HG03196 (cell line): ENCODE measurements at regions not wholly inside any gene's neighbourhood (a gene's known extent, or its start where the extent isn't known, plus 50 kb on each side); places are given as distances from the start of the nearest gene placed in this dataset.

Experiments
- ATAC-seq: cut with Tn5 transposase; IDR thresholded peaks from one replicate; pipeline ENCODE4 v1.9.1; 2021; ENCODE audit not compliant: unreplicated experiment

- no peak for ATAC-seq
Observed at GRCh38 chr16:9248162-9248561, 156.7 kb downstream of the HAPSTR1 start.

DNA sequence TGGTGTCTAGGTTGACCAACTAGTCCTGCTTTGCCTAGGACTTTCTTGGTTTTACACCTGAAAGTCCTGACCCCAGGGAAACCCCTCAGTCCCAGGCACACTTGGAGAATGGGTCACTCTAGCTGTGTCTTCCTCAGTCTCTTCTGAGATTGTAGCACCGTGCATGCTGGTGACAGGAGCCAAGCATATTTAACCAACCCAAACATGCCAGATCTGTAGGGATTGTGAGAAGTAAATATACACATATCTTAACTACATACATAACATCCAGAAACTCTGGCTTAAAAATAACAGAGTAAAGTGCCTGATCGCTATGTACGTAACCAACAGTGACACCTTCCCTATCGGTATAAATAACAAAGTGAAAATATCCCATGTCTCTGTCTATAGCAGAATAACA lies 158.1 kb downstream of the HAPSTR1 start:
- no peak for ATAC-seq

- no peak for ATAC-seq
Observed at GRCh38 chr16:9251026-9251425, 159.6 kb downstream of the HAPSTR1 start.

- ATAC-seq, result no peak
Observed at GRCh38 chr16:9254863-9255262, 163.4 kb downstream of the HAPSTR1 start.

- ATAC-seq, result no peak
Observed at GRCh38 chr16:9256196-9256595, 164.8 kb downstream of the HAPSTR1 start.

- no peak for ATAC-seq
Observed at GRCh38 chr16:9257843-9258242, 166.4 kb downstream of the HAPSTR1 start.

- no peak for ATAC-seq
Observed at GRCh38 chr16:9258423-9259051, 167.1 kb downstream of the HAPSTR1 start.

GRCh38 chr16:9259914-9260608 lies 168.6 kb downstream of the HAPSTR1 start:
- ATAC-seq, result no peak

- ATAC-seq, result no peak
Observed at GRCh38 chr16:9260666-9261065, 169.2 kb downstream of the HAPSTR1 start.

- ATAC-seq, result no peak
Observed at GRCh38 chr16:9261376-9261775, 169.9 kb downstream of the HAPSTR1 start.

DNA sequence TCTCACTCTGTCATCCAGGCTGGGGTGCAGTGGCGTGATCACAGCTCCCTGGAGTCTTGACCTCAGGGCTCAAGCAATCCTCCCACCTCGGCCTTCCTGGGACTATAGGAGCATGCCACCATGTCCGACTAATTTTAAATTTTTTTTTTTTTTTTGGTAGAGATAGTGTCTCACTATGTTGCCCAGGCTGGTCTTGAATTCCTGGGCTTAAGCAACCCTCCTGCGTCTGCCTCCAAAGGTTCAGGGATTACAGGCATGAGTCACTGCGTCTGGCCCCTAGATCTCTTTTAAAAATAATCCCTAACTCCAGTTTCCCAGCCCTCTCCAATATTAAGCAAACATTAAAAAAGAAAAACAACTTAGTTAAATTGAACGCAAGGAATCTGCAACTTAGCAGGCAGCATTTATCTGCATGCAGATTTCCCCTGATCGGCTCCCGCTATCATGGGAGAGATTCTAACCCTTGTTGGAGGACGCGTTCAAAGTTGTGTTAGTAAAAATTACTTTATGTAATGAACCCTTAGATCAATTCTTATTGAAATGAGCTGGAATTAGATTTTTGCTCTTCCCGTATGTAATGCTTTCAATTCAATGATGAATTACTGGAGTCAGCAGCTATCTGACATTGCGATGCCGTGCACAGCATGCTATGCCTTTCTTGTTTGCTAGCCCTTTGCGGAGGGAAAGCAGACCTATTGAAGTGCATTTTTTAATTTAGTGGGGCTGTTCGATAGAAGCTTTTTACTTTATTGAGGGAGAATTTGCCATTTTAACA lies 171.7 kb downstream of the HAPSTR1 start:
- ATAC-seq, result no peak

GRCh38 chr16:9264067-9264466 lies 172.6 kb downstream of the HAPSTR1 start:
- no peak for ATAC-seq

GRCh38 chr16:9268446-9268845 lies 177.0 kb downstream of the HAPSTR1 start:
- no peak for ATAC-seq

- ATAC-seq, result no peak
Observed at GRCh38 chr16:9270424-9270823, 179.0 kb downstream of the HAPSTR1 start.

DNA sequence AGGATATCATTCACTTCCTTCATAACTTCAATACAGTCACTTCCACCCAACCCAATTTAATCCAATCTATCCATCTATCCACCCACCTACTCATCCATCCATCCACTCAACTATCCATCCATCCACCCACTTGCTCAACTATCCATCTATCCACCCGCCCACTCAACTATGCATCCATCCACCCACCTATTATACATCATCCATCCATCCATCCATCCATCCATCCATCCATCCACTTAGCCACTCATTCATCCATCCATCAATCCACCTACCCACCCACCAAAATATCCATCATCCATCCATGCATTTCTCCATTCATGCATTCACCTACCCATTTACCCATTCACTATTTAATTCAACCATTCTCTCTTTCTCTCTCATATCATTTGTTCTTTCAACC lies 179.5 kb downstream of the HAPSTR1 start:
- ATAC-seq, result no peak

DNA sequence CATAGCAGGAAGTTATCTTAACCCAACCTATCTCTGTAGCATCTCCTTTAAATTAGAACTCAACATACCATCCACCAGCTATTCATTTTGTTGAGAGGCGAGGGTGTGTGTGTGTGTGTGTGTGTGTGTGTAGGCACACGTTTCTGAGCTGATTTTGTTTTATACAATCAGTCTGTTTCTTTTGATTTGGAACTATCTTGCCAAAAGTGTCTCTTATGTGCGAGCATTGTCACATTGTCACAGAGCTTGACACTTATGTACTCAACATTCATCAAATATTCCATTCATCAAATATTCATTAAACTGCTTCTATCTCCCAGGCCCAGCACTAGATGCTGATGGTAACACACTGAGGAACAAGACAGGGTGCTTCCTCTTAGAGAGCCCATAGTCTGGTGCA lies 180.4 kb downstream of the HAPSTR1 start:
- ATAC-seq, result no peak

GRCh38 chr16:9275377-9275776 lies 183.9 kb downstream of the HAPSTR1 start:
- ATAC-seq, result no peak

GRCh38 chr16:9275816-9276354 lies 184.4 kb downstream of the HAPSTR1 start:
- ATAC-seq, result no peak

DNA sequence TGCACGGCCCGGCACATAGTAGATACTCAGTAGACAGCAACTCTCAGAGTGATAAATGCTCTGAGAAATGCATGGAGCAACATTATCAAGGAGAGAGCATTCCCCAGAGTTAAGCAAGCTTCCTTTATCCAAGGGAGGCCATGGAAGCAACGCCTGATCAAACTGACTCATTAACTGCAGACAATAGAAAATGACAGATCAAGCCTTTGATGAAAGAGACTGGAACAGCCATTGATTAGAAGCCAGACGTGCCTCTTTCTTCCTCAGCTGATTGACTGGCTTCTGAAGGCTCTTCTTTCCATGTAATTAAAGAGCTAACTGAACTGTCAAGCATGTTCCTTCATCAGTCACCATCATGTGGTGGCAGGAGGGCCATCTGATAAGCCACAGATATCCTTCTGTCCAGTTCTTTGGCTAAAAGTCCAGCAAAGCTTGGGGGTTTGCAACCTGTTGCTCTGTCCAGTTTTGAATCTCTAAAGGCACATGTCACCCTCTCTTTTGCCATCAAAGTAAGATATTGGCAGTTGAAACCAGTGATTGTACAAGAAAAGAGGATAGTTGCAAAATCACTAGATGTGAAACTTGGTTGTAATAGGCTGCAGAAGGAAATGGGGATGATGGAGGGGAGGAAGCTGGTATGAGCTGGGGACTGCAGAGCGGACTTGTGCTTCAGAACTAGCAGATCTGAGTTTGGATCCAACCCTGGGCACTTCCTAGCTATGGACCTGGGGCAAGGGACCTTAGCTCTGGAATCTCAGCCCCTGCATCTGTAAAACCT lies 188.0 kb downstream of the HAPSTR1 start:
- no peak for ATAC-seq

- no peak for ATAC-seq
Observed at GRCh38 chr16:9280069-9280466, 188.6 kb downstream of the HAPSTR1 start.

DNA sequence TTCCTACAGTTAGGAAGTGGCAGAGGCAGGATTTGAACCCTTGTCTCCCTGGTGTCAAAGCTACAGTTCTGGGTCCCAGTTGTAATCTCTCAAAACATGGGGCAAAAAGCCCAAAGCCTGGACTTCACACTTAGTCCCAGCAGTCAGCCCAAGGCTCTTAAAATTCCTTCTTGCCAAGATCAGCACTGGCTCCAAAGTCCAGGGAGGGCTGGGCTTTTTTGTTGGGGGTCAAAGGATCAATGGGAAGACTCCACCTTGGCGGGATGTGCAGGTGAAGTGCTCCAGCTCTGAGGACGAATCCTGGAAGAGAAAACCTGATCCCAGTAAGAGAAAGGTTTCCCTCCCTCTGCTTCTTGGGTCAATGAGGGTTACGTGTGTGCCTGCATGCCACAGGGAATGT lies 195.5 kb downstream of the HAPSTR1 start:
- no peak for ATAC-seq
